ENCODE measurements at regions not wholly inside any gene's neighbourhood (a gene's known extent, or its start where the extent isn't known, plus 50 kb on each side); places are given as distances from the start of the nearest gene placed in this dataset.
"Not testable (repeated sequence)": the region's sequence is repeated elsewhere in the genome, so short reads cannot be mapped to it uniquely, and the experiment has no call there.

- DNase-seq: not testable (repeated sequence)
Observed at GRCh38 chr15:37427393-37427792, 327.0 kb upstream of the MEIS2 start.

- no peak for DNase-seq
Observed at GRCh38 chr15:37446921-37447320, 346.6 kb upstream of the MEIS2 start.

- no peak for DNase-seq
Observed at GRCh38 chr15:37452498-37452897, 352.1 kb upstream of the MEIS2 start.

GRCh38 chr15:37480482-37480881 is 380.1 kb upstream of the MEIS2 start:
- no peak for DNase-seq

- DNase-seq: no peak
Observed at GRCh38 chr15:37481126-37481525, 380.8 kb upstream of the MEIS2 start.

- DNase-seq: no peak
Observed at GRCh38 chr15:37483779-37484178, 383.4 kb upstream of the MEIS2 start.

- DNase-seq: no peak
Observed at GRCh38 chr15:37485056-37485455, 384.7 kb upstream of the MEIS2 start.

- no peak for DNase-seq
Observed at GRCh38 chr15:37490707-37491106, 390.4 kb upstream of the MEIS2 start.

GRCh38 chr15:37516621-37517020 is 416.3 kb upstream of the MEIS2 start:
- no peak for DNase-seq

GRCh38 chr15:37517191-37517895 is 417.0 kb upstream of the MEIS2 start:
- DNase-seq: no peak

GRCh38 chr15:37518436-37518835 is 416.0 kb upstream of the TMCO5A start:
- DNase-seq: no peak

GRCh38 chr15:37520026-37520425 is 414.4 kb upstream of the TMCO5A start:
- DNase-seq: no peak

GRCh38 chr15:37520882-37521281 is 413.6 kb upstream of the TMCO5A start:
- DNase-seq: no peak

- DNase-seq: no peak
Observed at GRCh38 chr15:37524601-37525000, 409.8 kb upstream of the TMCO5A start.

- no peak for DNase-seq
Observed at GRCh38 chr15:37528432-37528831, 406.0 kb upstream of the TMCO5A start.

GRCh38 chr15:37536967-37537605 is 397.4 kb upstream of the TMCO5A start:
- DNase-seq: no peak

GRCh38 chr15:37537802-37538201 is 396.6 kb upstream of the TMCO5A start:
- no peak for DNase-seq

- no peak for DNase-seq
Observed at GRCh38 chr15:37548116-37548515, 386.3 kb upstream of the TMCO5A start.

GRCh38 chr15:37550360-37551024 is 383.9 kb upstream of the TMCO5A start:
- DNase-seq: no peak

GRCh38 chr15:37572401-37572800 is 362.0 kb upstream of the TMCO5A start:
- DNase-seq: no peak

- no peak for DNase-seq
Observed at GRCh38 chr15:37574985-37575384, 359.5 kb upstream of the TMCO5A start.

GRCh38 chr15:37576952-37577351 is 357.5 kb upstream of the TMCO5A start:
- DNase-seq: no peak

GRCh38 chr15:37581866-37582532 is 352.4 kb upstream of the TMCO5A start:
- no peak for DNase-seq

GRCh38 chr15:37582852-37583251 is 351.6 kb upstream of the TMCO5A start:
- no peak for DNase-seq

All from NCI-H1417 treated with DMSO at 0.1 percent for 48 hours (cell line).